ENCODE measurements at regions not wholly inside any gene's neighbourhood (a gene's known extent, or its start where the extent isn't known, plus 50 kb on each side); places are given as distances from the start of the nearest gene placed in this dataset.

DNA sequence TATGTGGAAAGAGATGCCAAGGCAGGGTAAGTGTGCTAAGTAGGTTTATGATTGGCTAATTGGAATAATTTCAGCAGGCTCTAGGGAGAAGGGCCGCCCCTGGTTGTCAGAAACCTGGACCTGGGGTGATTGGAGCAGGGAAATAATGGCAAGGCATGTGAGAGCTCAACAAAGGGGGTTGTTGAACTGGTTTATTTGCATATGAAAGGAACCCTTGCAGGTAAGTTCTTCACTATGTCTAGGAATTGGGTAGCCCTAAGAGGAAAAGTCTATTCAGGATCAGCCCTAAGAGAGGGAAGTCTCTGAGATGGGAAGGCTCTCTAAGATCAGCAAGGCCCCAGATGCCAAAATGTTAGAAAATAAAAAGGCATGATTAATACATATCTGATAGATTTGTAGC lies 139.9 kb upstream of the PRNP start:
- TF ChIP-seq, protein P1, sequence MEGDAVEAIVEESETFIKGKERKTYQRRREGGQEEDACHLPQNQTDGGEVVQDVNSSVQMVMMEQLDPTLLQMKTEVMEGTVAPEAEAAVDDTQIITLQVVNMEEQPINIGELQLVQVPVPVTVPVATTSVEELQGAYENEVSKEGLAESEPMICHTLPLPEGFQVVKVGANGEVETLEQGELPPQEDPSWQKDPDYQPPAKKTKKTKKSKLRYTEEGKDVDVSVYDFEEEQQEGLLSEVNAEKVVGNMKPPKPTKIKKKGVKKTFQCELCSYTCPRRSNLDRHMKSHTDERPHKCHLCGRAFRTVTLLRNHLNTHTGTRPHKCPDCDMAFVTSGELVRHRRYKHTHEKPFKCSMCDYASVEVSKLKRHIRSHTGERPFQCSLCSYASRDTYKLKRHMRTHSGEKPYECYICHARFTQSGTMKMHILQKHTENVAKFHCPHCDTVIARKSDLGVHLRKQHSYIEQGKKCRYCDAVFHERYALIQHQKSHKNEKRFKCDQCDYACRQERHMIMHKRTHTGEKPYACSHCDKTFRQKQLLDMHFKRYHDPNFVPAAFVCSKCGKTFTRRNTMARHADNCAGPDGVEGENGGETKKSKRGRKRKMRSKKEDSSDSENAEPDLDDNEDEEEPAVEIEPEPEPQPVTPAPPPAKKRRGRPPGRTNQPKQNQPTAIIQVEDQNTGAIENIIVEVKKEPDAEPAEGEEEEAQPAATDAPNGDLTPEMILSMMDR (IDR thresholded peaks at IDR 0.05 in 8 of 11, conservative IDR thresholded peaks at IDR 0.05 in 3 of 11), result no peak
- no peak for TF ChIP-seq POLR2A (IDR thresholded peaks at IDR 0.05)
- TF ChIP-seq POLR2AphosphoS5 (IDR thresholded peaks at IDR 0.05), result no peak
